ENCODE measurements at regions not wholly inside any gene's neighbourhood (a gene's known extent, or its start where the extent isn't known, plus 50 kb on each side); places are given as distances from the start of the nearest gene placed in this dataset.
"Not testable (repeated sequence)": the region's sequence is repeated elsewhere in the genome, so short reads cannot be mapped to it uniquely, and the experiment has no call there.

- no peak overlapping the region for H3K4me3 ChIP-seq (ENCODE audit: low read length, poor library complexity, severe bottlenecking)
- H3K4me1 ChIP-seq (ENCODE audit: insufficient read depth, low read length, poor library complexity, severe bottlenecking) = no peaks in the 10 kb centered on the region
- no peaks in the 10 kb centered on the region for H3K9me3 ChIP-seq (ENCODE audit: insufficient read depth, low read depth, low read length)
- no peaks in the 10 kb centered on the region for H3K36me3 ChIP-seq (ENCODE audit: insufficient read depth, low read length)
- H4K20me1 ChIP-seq (ENCODE audit: insufficient read depth, low read length, poor library complexity, severe bottlenecking) = no peaks in the 10 kb centered on the region
- H3K4me2 ChIP-seq (ENCODE audit: low read depth, low read length, poor library complexity, severe bottlenecking) = no peak overlapping the region
- no peak overlapping the region for H2AFZ ChIP-seq (ENCODE audit: low read length)
- no peaks in the 10 kb centered on the region for H3F3A ChIP-seq (ENCODE audit: low read depth)
- no peaks in the 10 kb centered on the region for H3K79me2 ChIP-seq (ENCODE audit: insufficient read depth, low read length)
- no peak overlapping the region for H3K9ac ChIP-seq (ENCODE audit: low read depth, low read length, poor library complexity, severe bottlenecking)
- H3K27me3 ChIP-seq (ENCODE audit: insufficient read depth, low read length, poor library complexity, severe bottlenecking) = no peaks in the 10 kb centered on the region
- TF ChIP-seq EZH2phosphoT487 (IDR thresholded peaks at IDR 0.05; ENCODE audit: borderline replicate concordance) (no peak), CTCF (conservative IDR thresholded peaks at IDR 0.05; ENCODE audit: low read length) (no peak)
- H3K9me2 ChIP-seq (replicated peaks; ENCODE audit: low read depth, low read length) = no peaks in the 10 kb centered on the region
These were observed 116.8 kb upstream of the SGO1 start for GRCh38 chr3:20302766-20303165.

GRCh38 chr3:20288050-20288449 is 102.0 kb upstream of the SGO1 start:
- Histone ChIP-seq H3K4me1 (ENCODE audit: insufficient read depth, low read length, poor library complexity, severe bottlenecking) (no peaks in the 10 kb centered on the region), H3K36me3 (ENCODE audit: insufficient read depth, low read length) (no peaks in the 10 kb centered on the region), H3K4me2 (ENCODE audit: low read depth, low read length, poor library complexity, severe bottlenecking) (no peak overlapping the region), H3K9me3 (ENCODE audit: insufficient read depth, low read depth, low read length) (no peaks in the 10 kb centered on the region), H3K27me3 (ENCODE audit: insufficient read depth, low read length, poor library complexity, severe bottlenecking) (no peaks in the 10 kb centered on the region), H3F3A (ENCODE audit: low read depth) (no peaks in the 10 kb centered on the region), H2AFZ (ENCODE audit: low read length) (no peak overlapping the region), H3K9me2 (replicated peaks; ENCODE audit: low read depth, low read length) (no peaks in the 10 kb centered on the region), H3K4me3 (ENCODE audit: low read length, poor library complexity, severe bottlenecking) (no peak overlapping the region), H3K79me2 (ENCODE audit: insufficient read depth, low read length) (no peaks in the 10 kb centered on the region), H4K20me1 (ENCODE audit: insufficient read depth, low read length, poor library complexity, severe bottlenecking) (no peaks in the 10 kb centered on the region), H3K9ac (ENCODE audit: low read depth, low read length, poor library complexity, severe bottlenecking) (no peak overlapping the region)
- TF ChIP-seq CTCF (conservative IDR thresholded peaks at IDR 0.05; ENCODE audit: low read length) (no peak), EZH2phosphoT487 (IDR thresholded peaks at IDR 0.05; ENCODE audit: borderline replicate concordance) (no peak)

- H2AFZ ChIP-seq (ENCODE audit: low read length) = no peak overlapping the region
- no peak for TF ChIP-seq CTCF (conservative IDR thresholded peaks at IDR 0.05; ENCODE audit: low read length)
- TF ChIP-seq EZH2phosphoT487 (IDR thresholded peaks at IDR 0.05; ENCODE audit: borderline replicate concordance) = no peak
These were observed 94.3 kb upstream of the SGO1 start for GRCh38 chr3:20280257-20280656.

GRCh38 chr3:20265977-20266376 is 80.0 kb upstream of the SGO1 start:
- H2AFZ ChIP-seq (ENCODE audit: low read length); H3K9me3 ChIP-seq (ENCODE audit: insufficient read depth, low read depth, low read length); H3K4me3 ChIP-seq (ENCODE audit: low read length, poor library complexity, severe bottlenecking); H3K4me2 ChIP-seq (ENCODE audit: low read depth, low read length, poor library complexity, severe bottlenecking); H3K9ac ChIP-seq (ENCODE audit: low read depth, low read length, poor library complexity, severe bottlenecking); H3K9me2 ChIP-seq (replicated peaks; ENCODE audit: low read depth, low read length); H3K27me3 ChIP-seq (ENCODE audit: insufficient read depth, low read length, poor library complexity, severe bottlenecking); H3K79me2 ChIP-seq (ENCODE audit: insufficient read depth, low read length); H4K20me1 ChIP-seq (ENCODE audit: insufficient read depth, low read length, poor library complexity, severe bottlenecking); H3K4me1 ChIP-seq (ENCODE audit: insufficient read depth, low read length, poor library complexity, severe bottlenecking); H3F3A ChIP-seq (ENCODE audit: low read depth); H3K36me3 ChIP-seq (ENCODE audit: insufficient read depth, low read length): not testable (repeated sequence)

More at GRCh38 chr3:20280257-20280656, 94.3 kb upstream of the SGO1 start:
- Histone ChIP-seq H3K9me3 (ENCODE audit: insufficient read depth, low read depth, low read length) (no peaks in the 10 kb centered on the region), H3K36me3 (ENCODE audit: insufficient read depth, low read length) (no peaks in the 10 kb centered on the region), H3K4me1 (ENCODE audit: insufficient read depth, low read length, poor library complexity, severe bottlenecking) (no peaks in the 10 kb centered on the region), H3K4me3 (ENCODE audit: low read length, poor library complexity, severe bottlenecking) (no peak overlapping the region), H4K20me1 (ENCODE audit: insufficient read depth, low read length, poor library complexity, severe bottlenecking) (no peaks in the 10 kb centered on the region), H3F3A (ENCODE audit: low read depth) (no peaks in the 10 kb centered on the region), H3K79me2 (ENCODE audit: insufficient read depth, low read length) (no peaks in the 10 kb centered on the region), H3K4me2 (ENCODE audit: low read depth, low read length, poor library complexity, severe bottlenecking) (no peak overlapping the region), H3K27me3 (ENCODE audit: insufficient read depth, low read length, poor library complexity, severe bottlenecking) (no peaks in the 10 kb centered on the region), H3K9me2 (replicated peaks; ENCODE audit: low read depth, low read length) (no peaks in the 10 kb centered on the region), H3K9ac (ENCODE audit: low read depth, low read length, poor library complexity, severe bottlenecking) (no peak overlapping the region)

Data from Loucy (cell line).